Islet precursor cell (in vitro differentiated cells): ENCODE measurements at regions not wholly inside any gene's neighbourhood (a gene's known extent, or its start where the extent isn't known, plus 50 kb on each side); places are given as distances from the start of the nearest gene placed in this dataset.
"Not testable (repeated sequence)": the region's sequence is repeated elsewhere in the genome, so short reads cannot be mapped to it uniquely, and the experiment has no call there.

ENCODE experiments used
- DNase-seq: peaks from one replicate; pipeline ENCODE4 v3.0.0-alpha.2; 2018

GRCh38 chr10:105769248-105770184 is 1128.4 kb downstream of the SORCS3 start:
- DNase-seq: peak; percentile 87

DNA sequence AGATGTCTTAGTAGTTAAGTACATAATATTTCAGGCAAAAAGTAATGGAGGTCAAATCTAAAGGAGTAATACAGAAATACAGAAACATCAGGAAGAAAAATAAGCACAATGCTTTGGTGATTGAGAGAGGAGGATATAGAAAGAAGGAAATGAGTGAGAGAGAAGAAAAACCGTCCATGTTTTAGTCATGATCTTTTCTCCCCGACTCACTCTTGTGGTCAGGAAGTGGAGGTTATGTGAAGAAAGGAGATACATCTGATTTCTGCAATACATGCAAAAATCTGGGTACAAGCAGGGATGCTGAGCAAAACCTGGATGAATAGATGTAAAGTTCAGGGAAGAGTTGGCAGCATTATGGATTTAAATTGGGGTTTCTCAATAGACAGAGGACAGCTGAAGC is 1122.5 kb downstream of the SORCS3 start:
- no peak for DNase-seq

GRCh38 chr10:105761576-105762260 is 1120.6 kb downstream of the SORCS3 start:
- DNase-seq: no peak

- DNase-seq: no peak
These were observed 1118.6 kb downstream of the SORCS3 start for GRCh38 chr10:105759669-105760068.

GRCh38 chr10:105758209-105758998 is 1117.3 kb downstream of the SORCS3 start:
- no peak for DNase-seq

GRCh38 chr10:105757302-105757701 is 1116.2 kb downstream of the SORCS3 start:
- no peak for DNase-seq

DNA sequence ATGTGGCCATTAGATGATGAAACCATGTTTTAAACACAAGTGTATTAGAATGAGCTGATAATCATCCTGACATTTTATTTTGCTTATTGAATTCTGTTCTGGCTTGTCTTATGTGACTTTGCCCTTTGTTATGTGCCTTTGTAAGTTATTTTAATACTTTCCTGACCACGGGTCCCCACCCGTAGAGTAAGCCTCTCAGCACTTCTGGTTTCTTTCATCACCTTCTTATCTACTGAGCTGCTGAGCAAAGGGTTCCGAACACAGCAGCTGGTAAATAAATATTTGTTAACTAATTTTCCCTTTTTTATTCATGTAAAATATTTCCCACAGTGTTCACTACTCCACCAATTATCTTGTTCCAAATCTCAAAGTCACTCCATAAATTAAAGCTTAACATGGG is 1115.3 kb downstream of the SORCS3 start:
- DNase-seq: no peak

- DNase-seq: no peak
These were observed 1110.6 kb downstream of the SORCS3 start for GRCh38 chr10:105751688-105752087.

- no peak for DNase-seq
These were observed 1104.6 kb downstream of the SORCS3 start for GRCh38 chr10:105745596-105746148.

DNA sequence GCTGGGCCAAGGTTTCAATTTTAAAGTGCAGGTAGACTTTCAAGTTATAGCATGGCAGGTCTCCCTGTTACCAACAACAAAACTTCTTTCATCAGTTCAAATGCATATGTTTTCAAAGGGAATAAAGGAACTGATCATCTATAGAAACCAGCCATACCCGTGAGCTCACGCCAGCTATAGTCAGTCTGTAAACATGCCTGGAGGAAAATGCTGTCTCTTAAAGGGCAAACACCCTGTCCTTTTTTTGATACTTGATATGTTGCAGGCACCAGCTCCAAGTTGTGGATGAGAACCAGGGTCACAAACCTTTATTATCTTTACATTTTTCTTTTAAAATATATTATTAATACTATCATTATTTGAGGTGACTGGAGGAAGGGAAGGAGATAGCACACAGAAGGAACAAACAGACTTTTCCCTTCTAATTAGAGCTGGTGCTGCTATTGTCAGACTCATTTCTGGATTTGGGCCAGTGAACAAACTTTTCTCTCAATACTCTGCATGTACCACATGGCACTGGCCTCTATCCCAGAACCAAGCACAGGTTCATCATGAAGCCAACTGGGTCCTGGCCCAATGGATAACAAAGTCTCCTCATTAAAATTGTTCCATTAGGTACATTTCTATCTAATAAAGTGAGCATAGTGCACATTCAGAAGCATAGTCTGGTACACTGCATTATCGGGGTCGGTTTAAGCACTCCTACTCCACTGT is 1102.4 kb downstream of the SORCS3 start:
- DNase-seq: no peak

- DNase-seq: no peak
These were observed 1101.8 kb downstream of the SORCS3 start for GRCh38 chr10:105742923-105743322.

DNA sequence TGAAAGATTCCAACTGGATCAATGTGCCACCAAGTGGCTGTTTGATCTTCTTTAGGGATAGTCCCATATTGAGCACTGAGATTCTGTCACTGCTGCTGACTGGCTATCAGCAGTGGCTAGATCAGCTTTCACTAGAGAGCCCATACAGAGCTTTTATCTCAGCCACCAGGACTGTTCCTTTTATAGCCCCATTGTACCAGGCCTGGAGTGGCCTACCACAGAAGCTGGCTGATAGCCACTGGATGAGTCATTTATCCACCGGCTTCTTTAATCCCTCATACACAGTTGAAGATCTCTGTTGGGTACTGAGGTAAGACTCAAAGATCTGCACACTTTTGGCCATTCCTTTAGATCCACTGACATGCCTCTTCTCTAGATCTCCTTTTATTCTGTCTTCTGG is 1101.1 kb downstream of the SORCS3 start:
- DNase-seq: no peak

DNA sequence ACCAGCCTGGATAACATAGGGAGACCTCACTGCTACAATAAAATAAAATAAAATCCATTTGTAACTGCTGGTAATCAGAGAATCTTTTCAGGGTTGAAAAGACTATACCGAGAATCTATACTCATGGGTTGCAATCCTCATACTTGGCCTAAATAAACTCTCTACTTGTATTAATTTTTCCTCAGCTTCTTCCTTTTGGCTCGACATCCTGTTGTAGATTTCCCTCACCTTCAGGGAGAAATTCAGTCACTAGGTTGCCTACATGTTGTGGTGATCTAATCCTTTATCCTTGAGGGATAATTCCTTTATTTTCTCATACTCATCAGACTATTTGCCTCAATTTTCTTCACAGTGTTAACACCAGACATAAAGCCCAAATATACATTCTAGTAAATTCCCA is 1093.4 kb downstream of the SORCS3 start:
- no peak for DNase-seq

- no peak for DNase-seq
These were observed 1092.8 kb downstream of the SORCS3 start for GRCh38 chr10:105733924-105734323.

- DNase-seq: no peak
These were observed 1088.3 kb downstream of the SORCS3 start for GRCh38 chr10:105729428-105729827.

DNA sequence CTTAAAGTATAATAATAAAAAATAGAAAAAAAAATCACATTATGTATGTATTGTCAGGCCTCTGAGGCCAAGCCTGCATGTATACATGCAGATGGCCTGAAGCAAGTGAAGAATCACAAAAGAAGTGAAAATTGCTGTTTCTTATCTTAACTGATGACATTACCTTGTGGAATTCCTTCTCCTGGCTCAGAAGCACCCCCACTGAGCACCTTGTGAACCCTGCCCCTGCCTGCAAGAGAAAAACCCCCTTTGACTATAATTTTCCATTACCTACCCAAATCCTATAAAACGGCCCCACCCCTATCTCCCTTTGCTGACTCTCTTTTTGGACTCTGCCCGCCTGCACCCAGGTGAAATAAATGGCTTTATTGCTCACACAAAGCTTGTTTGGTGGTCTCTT is 1086.5 kb downstream of the SORCS3 start:
- not testable (repeated sequence) for DNase-seq

DNA sequence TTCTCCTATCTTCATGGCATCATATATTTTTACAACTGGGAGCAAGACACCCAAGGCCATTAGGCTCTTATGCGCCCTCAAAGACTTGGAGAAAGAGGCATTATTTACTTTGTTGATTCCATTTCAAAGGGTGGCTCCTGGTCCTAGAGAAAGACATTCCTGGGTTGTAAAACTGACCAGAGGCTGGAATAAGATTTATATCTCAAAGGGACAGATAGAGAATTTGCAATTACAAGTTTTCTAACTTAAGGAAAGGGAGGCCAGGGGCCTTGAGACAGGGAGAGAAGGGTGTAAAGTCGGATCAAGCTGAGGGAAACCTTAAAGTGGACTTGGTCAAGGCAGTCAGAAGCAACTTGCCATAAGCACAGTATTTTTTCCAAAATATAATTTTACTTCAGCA is 1086.0 kb downstream of the SORCS3 start:
- DNase-seq: no peak

DNA sequence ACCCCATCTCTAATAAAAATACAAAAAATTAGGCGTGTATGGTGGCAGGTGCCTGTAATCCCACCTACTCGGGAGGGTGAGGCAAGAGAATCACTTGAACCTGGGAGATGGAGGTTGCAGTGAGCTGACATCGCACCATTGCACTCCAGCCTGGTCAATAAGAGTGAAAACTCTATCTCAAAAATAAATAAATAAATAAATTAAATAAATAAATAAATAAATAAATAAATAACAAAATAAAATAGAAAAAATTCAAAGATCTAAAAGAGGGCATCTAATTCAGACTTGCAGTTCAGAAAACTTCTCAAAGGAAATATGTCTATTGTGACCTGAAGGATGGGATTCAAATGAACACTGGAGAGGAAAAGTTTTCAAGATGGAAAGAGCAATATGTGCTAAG is 1085.1 kb downstream of the SORCS3 start:
- no peak for DNase-seq

DNA sequence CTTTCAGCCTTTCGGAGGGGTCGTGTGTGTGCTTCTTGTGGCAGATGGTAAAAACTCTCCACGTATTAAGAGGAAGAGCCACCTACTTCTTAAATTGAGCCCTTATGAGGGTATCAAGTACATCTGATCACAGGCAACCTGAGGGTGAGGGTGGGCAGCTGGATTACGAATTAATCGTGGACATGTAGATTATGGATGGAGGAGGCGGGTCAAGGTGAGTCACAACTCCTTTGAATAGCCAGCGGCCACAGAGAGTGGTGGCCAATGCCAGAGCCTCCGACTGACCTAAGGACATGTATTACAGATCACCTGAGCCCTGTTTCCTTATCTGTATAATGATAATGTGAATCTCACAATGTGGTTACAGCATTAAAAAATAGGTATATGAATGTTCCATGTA is 1083.9 kb downstream of the SORCS3 start:
- DNase-seq: no peak

DNA sequence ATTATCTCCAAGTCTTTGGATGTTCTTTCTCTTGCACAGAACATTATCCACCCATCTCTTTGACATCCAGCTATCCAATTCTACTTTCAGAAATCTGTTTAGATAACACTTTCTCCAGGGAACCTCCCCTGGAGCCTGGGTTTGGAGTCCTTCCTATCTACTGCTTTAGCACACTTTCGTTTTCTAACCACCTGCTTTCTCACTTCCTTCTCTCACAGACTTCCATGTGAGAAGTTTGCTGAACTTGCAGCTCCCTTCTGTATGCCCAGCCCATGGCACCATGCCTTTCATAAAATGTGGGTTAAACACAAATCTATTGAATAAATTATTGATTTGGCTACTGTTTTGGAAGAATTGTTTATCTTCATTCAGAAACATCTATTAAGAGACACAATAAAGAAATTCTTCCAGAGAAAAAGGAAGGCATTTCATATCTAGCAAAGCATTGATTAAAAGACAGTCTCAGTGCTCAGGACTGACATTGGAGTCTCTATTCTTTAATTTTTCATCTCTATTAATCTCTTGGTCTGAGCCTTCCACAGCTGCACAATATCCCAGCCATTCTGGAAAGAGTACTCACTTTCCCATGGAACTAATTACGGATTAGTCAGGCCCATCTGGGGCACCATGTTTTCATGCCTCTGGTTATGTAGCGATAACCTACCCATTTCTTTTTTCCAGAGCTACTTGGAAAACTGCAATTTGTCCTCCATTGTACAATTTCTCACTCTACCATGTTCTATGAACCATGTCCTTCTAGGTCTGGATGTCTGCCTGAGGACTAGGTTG is 1077.3 kb downstream of the SORCS3 start:
- no peak for DNase-seq

GRCh38 chr10:105714728-105715127 is 1073.6 kb downstream of the SORCS3 start:
- DNase-seq: peak; percentile 51

DNA sequence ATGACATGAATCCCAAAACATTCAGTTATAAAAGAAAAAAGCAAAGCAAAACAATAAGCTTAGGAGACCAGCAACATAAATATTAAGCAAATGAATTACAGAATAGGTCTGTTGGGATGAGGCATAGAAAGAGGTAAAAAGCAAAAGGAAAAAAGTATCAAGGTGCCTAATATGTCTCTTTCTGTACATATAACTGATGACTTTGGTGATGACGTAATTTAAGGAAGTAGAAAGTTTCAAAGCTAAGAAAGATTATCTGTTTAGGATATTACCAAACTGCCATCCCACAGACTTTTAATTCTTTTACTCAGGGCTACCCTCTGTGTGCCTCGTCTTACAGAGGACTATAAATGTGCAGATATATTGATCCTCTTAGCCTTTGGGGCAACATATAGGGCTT is 1066.5 kb downstream of the SORCS3 start:
- no peak for DNase-seq
